Neural progenitor cell (in vitro differentiated cells): ENCODE measurements at regions not wholly inside any gene's neighbourhood (a gene's known extent, or its start where the extent isn't known, plus 50 kb on each side); places are given as distances from the start of the nearest gene placed in this dataset.

Experiments used
- EZH2 ChIP-seq: fragments of 200-600 bp; sonication (generic); IDR thresholded peaks from 2 replicates; pipeline ENCODE4 v1.6.1; 2017; ENCODE audit warnings: antibody characterized with exemption, mild to moderate bottlenecking, moderate library complexity
- TF ChIP-seq, protein P1 (sequence below): fragments of 200-600 bp; sonication (generic); IDR thresholded peaks from 2 replicates; pipeline ENCODE4 v1.5.1; 2017; ENCODE audit warnings: antibody characterized with exemption, mild to moderate bottlenecking

DNA sequence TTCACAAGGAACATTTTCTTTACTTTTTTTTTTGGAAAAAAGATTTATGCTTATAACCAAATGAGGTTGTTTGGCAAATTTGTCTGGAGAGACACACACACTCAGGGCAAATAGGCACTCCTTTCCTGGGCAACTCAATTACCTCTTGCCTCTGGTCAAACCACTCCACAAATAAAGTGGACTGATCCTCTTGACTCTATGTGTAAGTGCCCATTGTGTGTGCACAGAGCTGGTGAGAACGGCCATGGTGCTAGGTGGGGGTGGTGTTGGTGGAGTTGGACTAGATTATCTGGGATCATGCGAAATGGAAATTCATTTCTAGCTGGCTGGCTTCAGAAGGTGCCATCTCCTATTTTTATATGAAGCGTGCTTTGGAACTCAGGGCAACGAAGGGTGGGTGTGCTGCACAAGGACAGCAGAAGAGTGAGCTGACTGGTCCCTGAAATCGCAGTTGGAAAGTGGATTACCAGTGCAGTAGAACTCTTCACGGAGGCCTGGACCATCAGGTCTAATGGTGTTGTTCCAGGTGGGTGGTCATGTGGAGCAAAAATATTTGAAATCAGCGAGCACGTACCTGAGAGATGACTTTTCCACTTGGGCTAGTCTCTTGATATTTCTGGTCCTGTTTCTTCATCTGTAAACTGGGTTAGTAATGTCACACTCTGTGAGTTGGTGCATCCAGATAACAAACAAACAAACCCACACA is 149.9 kb downstream of the RPIA start:
- TF ChIP-seq, protein P1, sequence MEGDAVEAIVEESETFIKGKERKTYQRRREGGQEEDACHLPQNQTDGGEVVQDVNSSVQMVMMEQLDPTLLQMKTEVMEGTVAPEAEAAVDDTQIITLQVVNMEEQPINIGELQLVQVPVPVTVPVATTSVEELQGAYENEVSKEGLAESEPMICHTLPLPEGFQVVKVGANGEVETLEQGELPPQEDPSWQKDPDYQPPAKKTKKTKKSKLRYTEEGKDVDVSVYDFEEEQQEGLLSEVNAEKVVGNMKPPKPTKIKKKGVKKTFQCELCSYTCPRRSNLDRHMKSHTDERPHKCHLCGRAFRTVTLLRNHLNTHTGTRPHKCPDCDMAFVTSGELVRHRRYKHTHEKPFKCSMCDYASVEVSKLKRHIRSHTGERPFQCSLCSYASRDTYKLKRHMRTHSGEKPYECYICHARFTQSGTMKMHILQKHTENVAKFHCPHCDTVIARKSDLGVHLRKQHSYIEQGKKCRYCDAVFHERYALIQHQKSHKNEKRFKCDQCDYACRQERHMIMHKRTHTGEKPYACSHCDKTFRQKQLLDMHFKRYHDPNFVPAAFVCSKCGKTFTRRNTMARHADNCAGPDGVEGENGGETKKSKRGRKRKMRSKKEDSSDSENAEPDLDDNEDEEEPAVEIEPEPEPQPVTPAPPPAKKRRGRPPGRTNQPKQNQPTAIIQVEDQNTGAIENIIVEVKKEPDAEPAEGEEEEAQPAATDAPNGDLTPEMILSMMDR, result no peak
- no peak for TF ChIP-seq EZH2
